ENCODE measurements at regions not wholly inside any gene's neighbourhood (a gene's known extent, or its start where the extent isn't known, plus 50 kb on each side); places are given as distances from the start of the nearest gene placed in this dataset.

- TF ChIP-seq MTERF4 (CRISPR knock-in tag; IDR thresholded peaks at IDR 0.05) (peak; percentile 90), SP1 (IDR thresholded peaks at IDR 0.05) (no peak), SP1 (CRISPR knock-in tag; IDR thresholded peaks at IDR 0.05) (no peak; the same call in 1 of the 2 replicates), ZBTB7A (CRISPR knock-in tag; IDR thresholded peaks at IDR 0.05) (peak; percentile 70; the same call in 1 of the 2 replicates), HDAC2 (CRISPR knock-in tag; IDR thresholded peaks at IDR 0.05) (peak; percentile 62; the same call in 1 of the 2 replicates), SIX1 (CRISPR knock-in tag; IDR thresholded peaks at IDR 0.05; ENCODE audit: borderline replicate concordance) (0 out of 2 replicates have a peak, but pooled peaks have one; percentile 11), ZNF101 (CRISPR knock-in tag; IDR thresholded peaks at IDR 0.05; ENCODE audit: borderline replicate concordance, low read depth) (no peak), ZBTB20 (CRISPR knock-in tag; IDR thresholded peaks at IDR 0.05; ENCODE audit: borderline replicate concordance, low read depth) (peak; percentile 57; the same call in 1 of the 2 replicates), ZNF343 (CRISPR knock-in tag; IDR thresholded peaks at IDR 0.05) (no peak), ZNF674 (CRISPR knock-in tag; IDR thresholded peaks at IDR 0.05; ENCODE audit: low read depth) (no peak; the same call in 1 of the 2 replicates), MYC (CRISPR knock-in tag; IDR thresholded peaks at IDR 0.05; ENCODE audit: borderline replicate concordance) (peak; percentile 25; the same call in 1 of the 2 replicates), PLRG1 (conservative IDR thresholded peaks at IDR 0.05) (no peak), ZNF800 (CRISPR knock-in tag; IDR thresholded peaks at IDR 0.05) (peak; percentile 99), ZNF256 (CRISPR knock-in tag; conservative IDR thresholded peaks at IDR 0.05) (no peak), AHR (CRISPR knock-in tag; IDR thresholded peaks at IDR 0.05) (0 out of 2 replicates have a peak, but pooled peaks have one; percentile 28), ZBTB1 (CRISPR knock-in tag; IDR thresholded peaks at IDR 0.05; ENCODE audit: borderline replicate concordance) (peak; percentile 54; the same call in 1 of the 2 replicates), ZNF280D (CRISPR knock-in tag; IDR thresholded peaks at IDR 0.05) (peak; percentile 67; the same call in 1 of the 2 replicates), NR2C2 (CRISPR knock-in tag; IDR thresholded peaks at IDR 0.05; ENCODE audit: borderline replicate concordance) (no peak), TCF7L2 (IDR thresholded peaks at IDR 0.05; ENCODE audit: low read depth, low read length) (no peak), CC2D1A (CRISPR knock-in tag; IDR thresholded peaks at IDR 0.05) (no peak), GMEB1 (CRISPR knock-in tag; IDR thresholded peaks at IDR 0.05; ENCODE audit: borderline replicate concordance) (peak; percentile 77), SNRNP70 (IDR thresholded peaks at IDR 0.05; ENCODE audit: low read depth, low read length) (no peak)
Observed at GRCh38 chr14:34059925-34060650, 109.2 kb upstream of the EGLN3 start (continued).

All from HepG2 (cell line).